ENCODE measurements at regions not wholly inside any gene's neighbourhood (a gene's known extent, or its start where the extent isn't known, plus 50 kb on each side); places are given as distances from the start of the nearest gene placed in this dataset.
"Not testable (repeated sequence)": the region's sequence is repeated elsewhere in the genome, so short reads cannot be mapped to it uniquely, and the experiment has no call there.

DNA sequence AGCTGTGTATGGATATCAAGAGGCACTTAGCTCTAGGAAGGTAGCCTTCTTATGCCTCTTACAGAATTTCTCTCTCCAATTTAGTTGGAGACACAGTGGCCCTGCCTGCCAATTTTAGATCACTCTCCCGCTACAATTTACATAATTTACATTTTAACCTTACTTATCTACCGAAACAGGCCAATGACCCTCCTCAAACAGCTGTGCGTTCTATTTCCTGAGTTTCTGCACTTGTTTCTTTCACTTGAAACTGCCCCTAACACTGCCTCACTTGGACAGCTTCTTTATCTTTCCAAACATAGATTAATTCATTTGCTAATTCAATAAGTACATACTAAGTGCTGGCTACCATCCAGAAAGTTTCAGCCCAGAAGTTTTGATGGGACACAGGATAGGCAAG is 52.9 kb upstream of the HDDC2 start:
- no peak for DNase-seq

DNA sequence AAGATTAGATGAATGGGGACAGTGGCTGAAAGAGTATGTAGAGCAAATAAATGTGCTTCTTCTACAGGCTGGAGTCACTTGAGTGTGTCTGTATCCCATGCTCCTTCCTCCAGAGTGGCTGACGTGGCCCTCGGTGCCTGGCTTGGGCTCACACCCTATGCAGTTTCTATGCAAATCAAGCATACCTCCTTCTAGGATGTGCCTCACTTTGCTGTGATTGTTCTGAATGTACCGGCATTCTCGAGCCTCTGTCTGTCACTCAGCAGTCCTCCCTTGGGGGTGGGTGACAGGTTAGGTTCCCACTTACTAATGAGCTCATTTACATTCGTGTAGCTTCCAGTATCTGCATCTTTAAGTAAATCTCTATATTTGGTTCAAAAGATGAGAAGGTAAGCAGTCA is 55.1 kb upstream of the HDDC2 start:
- no peak for DNase-seq

DNA sequence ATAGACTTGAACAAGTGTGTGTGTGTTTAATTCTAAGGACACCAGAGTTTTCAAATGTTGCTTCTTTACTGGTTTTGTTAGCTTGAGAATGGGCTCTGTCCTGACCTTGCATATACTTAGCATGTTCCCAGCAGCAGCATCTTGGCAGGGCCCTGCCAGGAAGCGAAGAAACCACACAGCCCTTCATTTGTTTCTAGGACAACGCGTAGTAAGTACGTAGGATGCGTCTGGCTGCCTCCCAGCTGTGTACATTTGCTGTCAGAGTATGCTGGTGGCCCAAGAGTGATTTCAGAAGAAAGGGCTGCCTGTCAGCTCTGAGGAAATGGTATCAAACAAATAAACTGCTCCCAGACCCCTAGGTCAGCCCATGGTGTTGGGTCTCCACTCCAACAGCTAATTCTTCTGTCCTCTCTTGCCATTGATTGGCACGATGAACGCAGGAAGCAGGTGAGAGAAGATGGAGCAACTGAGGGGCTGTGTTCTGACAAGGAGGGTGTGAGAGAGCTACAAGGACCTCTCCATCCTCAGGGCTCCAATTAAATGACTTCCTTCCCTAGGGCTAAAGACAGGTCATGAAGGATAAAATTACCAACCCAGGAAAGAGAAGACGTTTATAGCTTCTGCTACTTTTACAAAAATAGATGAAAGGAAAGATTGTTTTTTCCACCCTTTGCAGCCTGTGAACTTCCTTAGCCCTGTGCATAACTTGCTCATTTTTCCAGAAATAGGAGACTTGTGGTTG is 55.9 kb upstream of the HDDC2 start:
- DNase-seq, result peak; percentile 18

DNA sequence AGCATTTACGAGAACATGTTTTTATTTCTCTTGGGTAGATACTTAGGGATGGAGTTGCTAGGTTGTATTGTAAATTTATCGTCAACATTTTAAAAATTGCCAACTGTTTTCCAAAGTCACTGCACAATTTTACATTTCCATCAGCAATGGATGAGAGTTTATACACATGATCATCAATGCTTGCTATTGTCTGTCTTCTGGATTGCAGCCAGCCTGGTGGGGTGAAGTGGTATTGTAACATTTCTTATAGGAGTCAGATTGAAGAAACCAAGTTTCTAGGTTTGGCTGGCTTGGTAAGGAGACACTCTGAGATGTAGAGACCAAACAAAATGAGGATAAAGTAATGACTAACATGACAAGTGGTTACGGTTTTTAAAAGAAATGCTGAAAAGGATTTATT is 57.1 kb upstream of the HDDC2 start:
- no peak for DNase-seq

DNA sequence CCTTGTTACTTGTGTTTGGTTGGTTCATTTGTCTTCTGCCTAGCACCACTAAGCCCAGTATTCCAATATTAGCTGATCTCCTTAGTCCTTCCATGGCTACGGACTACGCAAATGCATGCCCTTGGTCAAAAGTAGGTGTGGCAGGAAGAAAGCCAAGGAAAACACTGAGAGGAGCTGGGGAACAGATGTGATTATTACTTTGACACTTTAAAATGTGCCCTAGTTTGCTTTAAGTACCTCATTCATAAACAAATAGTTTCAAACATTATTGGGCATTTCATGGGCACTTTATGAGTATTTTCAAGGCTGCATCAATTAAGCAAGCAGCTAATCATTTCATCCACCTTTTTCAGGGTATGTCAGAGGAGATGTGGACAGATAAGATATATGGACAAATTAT is 60.1 kb upstream of the HDDC2 start:
- DNase-seq, result no peak

DNA sequence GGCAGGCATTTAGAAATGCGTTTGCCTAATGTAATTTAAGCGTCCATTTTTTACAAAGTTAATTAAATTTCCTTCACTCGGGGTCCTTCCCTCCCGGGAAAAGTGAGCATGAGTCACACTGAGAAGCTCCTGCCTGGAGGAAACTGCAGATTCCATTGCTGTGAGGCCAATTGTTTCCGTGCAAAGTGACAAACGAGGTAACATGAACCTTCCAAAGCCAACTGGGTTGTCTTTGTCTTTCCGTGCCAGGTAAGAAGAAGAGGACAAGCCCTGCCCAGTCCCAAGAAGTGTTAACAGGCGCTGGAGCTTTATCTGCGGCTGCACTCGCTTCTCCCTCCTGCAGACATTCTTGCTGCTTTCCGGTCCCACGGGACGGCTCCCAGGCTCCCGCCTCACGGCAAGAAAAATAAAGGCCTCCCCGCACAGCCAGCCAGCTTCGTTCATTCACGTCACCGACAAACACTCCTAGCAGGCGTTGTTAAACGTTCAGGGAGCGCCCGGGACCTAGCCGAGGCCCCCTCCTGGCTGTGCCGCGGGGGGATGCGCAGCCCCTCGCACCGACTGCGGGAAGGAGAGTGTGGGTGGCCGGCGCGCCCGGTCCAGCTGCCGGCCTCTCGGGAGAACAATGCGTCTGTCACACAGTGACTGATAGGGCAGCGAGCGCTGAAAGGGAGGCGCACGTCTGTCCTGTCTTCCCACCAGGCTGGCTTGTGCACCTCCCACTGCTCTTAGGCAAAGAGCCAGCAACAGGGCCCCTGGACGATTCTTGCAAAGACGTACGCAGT is 61.5 kb upstream of the HDDC2 start:
- DNase-seq, result peak; percentile 64

DNA sequence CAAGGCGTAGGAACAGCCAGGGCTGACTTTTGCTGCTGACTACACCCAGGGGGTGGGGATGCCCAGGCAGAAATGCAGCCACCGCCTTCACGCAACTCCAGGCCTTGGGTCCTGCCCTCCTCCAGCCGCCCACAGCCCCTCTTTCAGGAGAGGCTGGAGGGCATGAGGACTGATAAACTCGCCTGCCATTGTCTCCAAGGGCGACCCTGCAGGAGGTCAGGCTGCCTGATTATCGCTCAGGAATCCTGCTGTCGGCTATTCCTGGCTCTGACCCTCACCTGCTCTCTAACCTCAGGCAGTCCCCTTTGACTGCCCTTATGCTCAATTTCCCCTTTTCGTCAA is 62.0 kb upstream of the HDDC2 start:
- DNase-seq, result no peak

DNA sequence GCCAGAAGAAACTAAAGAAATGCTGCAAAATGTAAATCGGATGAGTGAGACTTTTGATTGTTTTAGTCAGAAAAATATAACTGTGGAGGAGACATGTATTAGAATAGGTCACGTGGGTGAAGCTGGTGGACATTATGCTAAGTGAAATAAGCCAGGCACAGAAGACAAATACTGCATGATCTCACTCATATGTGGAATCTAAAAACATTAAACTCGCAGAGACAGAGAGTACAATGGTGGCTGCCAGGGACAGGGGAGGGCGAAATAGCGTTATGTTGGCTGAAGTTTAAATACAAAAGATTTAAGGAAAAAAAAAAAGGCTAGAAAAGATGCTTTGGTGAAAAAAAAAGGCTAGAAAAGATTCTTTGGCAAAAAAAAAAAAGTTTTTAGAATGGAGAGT is 63.5 kb upstream of the HDDC2 start:
- no peak for DNase-seq

DNA sequence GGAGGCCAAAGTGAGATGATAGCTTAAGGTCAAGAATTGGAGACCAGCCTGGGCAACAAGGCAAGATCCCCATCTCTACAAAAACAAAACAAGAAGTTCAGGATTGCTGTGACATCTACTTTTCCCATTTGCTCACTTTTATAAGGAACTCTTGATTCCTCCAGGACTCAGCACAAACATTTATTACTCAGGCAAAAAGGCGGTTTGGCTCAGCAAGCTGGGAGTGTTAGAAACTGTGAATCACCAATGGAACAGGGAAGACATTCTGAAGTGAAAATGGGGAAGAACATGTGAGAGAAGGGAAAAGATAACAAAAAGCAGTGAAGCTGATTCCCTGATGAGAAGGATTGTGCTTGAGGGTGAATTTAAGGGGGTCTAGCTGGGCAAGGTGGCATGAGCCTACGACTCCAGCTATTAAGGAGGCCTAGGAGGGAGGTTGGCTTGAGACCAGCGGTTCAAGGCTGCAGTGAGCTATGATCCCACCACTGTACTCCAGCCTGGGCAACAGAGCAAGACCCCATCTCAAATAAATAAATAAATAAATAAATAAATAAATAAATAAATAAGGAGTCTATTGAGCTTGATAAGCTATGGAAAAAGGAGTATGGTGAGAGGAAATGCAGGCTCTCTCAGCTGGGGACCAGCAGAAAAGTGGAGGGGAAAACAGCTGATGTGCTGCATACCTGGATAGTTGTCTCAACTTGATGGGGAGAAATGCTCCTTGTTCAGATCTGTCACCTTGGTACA is 65.4 kb upstream of the HDDC2 start:
- DNase-seq, result peak; percentile 24

DNA sequence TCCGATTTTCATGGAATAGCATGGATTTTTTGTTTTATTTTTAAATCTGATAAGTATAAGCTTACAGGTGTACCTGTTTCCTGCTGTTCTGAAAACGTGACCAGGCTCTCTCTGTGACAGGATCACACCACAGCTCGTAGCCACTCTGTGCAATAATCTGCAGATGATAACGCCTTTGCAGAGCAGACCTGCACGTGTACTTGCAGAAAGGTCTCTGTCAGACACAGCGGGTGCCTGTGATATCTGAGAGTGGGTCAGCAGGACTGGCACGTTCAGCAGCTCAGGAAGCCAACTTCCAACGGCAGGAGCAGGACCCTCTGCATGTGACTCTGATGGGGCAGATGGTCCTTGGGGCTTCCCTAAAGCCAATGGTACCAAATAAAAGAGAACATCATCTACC is 68.6 kb upstream of the HDDC2 start:
- DNase-seq, result no peak

DNA sequence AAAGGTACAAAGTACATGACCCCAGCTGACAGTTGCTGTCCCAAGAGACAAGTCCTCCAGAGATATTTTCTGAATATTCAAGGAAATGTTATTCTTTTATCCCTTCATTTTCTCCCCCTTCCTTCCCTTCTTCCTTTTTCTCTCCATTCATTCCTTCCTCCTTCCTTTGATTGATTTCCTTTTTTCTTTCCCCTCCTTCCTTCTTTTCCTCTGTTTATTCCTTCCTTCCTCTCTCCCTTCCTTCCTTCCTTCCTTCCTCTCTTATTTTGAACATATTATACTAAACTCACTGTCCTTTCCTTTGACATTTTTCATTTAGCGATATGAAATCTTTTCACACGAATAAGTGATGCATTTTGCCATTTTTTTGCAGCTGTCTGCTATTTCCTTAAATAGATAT is 73.2 kb upstream of the HDDC2 start:
- no peak for DNase-seq

DNA sequence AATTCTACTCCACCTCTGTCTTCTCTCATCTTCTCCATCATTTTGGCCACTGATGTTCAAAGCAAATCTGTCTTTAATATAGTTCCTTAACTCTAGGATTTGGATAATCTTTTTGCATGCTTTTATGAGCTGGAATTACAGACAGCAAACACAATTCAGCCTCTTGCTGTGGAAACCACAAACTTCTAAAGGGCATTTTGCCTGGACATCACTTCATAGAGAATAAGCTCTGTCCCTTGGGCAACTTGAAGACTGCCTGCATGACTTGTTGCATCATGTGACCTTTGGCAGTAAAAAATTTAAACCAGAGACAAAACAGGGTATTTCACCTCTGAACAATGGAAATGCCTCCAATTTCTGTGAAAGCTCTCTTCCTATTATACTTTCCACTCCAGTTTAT is 74.1 kb upstream of the HDDC2 start:
- DNase-seq, result peak; percentile 28

DNA sequence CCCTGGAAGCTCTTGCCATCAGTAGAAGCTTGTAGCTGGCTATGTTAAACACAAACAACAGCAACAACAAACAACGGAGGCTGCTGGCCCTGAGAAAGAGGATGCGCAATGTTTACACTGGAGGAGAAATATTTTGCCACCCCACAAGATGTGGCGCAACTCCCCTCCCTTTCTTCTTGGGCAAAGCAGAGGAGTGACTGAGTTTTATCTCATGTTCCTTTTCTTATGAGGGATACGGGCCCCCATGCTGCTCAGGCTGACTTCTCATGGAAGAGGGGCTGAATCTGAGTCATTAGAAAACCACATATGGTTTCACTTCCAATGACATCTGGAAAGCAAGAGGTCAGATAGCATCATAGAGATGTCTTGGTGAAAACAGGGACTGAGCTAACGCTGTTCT is 75.9 kb upstream of the HDDC2 start:
- peak; percentile 90 for DNase-seq

DNA sequence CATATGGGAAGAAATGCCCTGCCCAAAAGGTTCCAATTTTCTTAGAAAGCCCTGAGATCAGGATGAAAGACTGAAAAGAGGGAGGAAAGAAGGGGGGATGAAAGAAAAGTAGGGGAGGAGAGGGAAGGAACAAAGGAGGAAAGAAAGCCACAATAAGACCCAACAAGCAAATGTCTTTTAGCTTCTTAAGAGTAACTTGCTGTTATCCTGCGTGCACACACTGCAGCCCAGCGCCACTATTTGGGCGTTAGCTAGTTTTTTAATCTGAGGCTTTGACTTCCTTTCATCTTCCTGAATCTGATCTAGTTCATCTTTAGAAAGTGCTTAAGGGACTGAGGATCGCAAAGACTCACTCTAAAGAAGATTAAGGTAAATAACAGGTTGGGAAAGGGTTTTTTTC is 77.4 kb upstream of the HDDC2 start:
- no peak for DNase-seq

DNA sequence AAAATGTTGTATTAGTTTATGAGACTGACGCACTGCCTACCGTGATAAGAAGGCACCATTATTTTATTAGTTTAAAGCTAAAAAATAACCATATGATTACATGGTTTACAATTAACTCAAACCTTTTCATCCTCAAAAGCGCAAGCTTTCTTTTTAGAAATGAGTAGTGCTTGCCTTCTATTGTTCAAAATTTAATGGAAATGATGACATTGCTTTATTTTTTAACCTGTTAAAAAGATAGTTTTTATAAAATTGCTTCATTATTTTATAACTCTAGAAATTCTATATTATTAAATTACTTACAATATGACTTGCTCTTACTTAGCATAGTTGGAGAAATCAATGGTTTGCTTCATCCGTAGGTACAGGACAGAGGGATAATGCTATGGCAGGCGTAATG is 78.7 kb upstream of the HDDC2 start:
- DNase-seq, result no peak

DNA sequence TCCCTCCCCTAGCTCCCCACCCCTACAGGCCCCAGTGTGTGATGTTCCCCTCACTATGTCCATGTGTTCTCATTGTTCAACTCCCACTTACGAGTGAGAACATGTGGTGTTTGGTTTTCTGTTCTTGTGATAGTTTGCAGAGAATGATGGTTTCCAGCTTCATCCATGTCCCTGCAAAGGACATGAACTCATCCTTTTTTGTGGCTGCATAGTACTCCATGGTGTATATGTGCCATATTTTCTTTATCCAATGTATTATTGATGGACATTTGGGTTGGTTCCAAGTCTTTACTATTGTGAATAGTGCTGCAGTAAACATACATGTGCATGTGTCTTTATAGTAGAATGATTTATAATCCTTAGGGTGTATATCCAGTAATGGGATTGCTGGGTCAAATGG is 84.6 kb upstream of the HDDC2 start:
- not testable (repeated sequence) for DNase-seq

DNA sequence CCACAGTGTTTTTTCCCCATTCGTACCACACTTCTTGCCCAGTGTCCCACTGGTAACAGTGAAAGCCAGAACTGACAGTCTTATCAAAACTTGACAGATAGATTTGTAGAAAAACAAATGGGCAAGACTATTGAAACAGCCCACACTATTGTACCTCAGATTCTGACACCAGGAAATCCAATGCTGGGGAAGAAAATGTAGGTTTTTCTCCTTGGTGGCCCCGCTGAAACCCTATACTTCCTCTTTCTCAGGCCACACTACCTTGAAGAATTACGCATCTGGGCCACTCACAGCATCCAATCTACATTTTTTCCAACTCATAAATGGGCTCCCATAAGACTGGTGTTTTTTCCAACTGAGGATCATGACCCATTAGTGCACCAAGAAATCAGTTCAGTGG is 90.9 kb upstream of the HDDC2 start:
- DNase-seq, result no peak

DNA sequence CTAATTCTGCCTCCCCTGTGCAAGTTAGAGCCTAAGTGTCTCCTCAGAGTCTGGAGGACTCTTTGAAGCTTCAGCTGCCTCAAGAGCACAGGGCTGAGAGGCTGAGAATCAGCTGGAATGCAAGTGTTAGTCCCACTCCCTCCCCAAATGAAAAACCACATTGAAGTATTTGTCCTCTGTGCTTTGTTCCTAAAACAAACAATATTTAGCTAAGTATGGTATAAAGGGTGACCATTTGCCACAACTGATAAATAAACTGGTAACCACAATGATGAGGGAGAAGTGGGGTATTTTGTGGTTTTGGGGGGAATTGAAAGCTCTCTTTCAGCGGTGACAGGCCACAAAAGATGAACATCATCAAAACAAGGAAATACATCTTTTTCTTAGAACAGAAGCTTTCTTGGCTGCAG is 91.7 kb upstream of the HDDC2 start:
- DNase-seq, result peak; percentile 12

DNA sequence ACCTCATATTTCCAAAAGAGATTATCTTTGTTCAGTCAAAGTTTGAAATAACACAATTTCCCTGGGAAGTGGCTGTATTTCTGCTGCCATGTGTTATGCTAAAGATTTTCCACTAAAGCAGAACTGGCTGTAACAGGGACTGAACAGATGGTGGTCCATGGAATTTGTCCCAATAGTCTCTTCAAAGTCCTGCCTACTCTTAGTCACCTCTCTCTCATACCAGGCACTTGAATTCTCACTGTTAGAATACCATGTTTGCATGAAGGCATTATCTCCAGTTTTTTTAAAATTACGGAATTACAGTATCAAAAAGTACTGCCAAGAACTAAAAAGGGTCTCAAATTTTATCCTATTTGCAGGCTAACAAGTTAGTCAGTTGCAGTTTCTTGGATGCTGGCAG is 105.0 kb upstream of the HDDC2 start:
- no peak for DNase-seq

DNA sequence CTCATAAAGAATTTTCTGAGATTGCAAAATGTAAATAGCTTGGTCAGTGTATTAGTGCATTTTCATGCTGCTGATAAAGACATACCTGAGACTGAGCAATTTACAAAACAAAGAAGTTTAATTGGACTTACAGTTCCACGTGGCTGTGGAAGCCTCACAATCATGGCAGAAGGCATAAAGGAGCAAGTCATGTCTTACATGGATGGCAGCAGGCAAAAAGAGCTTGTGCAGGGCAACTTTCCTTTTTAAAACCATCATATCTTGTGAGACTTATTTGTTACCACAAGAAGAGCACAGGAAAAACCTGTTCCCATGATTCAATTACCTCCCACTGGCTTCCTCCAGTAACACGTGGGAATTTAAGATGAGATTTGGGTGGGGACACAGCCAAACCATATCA is 112.7 kb upstream of the HDDC2 start:
- no peak for DNase-seq

DNA sequence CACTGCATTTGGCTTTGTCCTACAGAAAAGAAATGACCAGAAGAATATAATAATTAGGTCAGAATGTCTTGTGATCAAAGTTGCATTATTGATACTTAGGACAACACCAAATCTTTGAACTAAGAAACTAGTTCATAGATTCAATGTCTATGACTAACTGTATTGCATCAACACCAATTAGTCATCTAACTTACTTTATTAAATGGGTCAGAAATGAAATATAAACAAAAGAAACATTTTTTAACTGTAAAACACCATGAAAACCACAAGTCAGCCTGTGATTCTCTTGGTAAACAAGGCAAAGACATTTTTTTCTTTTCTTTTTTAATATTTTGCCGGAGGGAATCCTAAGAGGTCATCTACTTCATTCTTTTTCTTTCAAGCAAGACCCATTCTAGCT is 114.1 kb upstream of the HDDC2 start:
- DNase-seq, result no peak

DNA sequence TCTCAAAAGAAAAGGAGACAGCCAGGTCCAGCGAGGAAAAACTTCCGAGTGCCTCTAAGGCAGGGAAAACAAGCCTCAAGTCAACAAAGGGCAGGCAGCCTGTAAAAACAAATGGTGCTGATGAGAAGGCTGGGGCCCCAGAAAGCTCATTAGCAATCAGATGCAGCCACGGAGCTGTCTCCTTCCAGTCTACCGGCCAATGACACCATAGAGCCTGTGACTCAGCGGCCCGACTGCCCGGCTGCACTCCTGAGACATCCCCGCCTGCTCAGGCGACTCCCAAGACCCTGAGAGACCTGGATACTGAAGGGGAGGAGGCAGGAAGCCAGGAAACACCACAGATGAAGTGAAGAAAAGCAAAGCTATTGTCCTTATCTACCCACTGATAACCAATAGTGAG is 120.1 kb upstream of the HDDC2 start:
- DNase-seq, result peak; percentile 21

DNA sequence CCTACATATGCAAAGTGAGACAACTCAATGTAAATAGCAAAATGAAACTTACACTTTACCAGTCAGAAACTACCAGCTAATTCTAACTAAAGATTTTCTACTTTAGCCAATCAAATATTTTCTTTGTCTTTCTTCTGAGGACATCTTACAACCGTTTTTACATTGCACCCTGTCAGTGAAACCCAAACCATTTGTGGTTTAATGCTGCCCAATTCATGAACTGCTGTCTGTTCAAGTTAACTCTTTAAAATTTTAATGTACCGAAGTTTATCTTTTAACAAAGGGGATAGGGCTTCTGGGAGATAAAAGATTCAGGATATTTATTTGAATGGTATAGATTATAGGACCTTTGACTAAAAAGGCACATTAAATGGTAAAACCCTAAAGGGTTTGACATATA is 121.3 kb upstream of the HDDC2 start:
- no peak for DNase-seq

DNA sequence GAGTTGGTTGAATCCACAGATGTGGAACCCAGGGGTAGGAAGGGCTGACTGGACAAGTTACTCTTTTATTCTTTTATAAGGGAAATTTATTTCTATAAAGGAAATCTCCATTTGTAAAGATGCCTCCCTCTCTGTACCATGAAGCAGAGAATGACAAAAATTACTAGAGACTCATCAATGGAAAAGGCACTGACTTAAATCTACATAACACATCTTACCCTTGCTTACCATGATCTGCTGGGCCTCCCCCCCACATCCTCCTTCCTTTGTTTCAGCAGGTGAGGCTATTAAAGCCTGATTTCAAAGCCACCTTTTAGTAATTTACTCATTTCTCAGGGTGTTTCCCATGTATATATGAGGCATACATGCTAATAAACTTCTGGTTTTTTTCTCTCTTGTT is 130.2 kb upstream of the HDDC2 start:
- no peak for DNase-seq

Data from fibroblast of skin of abdomen (primary cell).